K562 (cell line): ENCODE measurements at regions not wholly inside any gene's neighbourhood (a gene's known extent, or its start where the extent isn't known, plus 50 kb on each side); places are given as distances from the start of the nearest gene placed in this dataset.

ENCODE experiments used
- DIDO1 ChIP-seq: fragments of 450-650 bp; IDR thresholded peaks from 2 replicates; pipeline ENCODE4 v1.6.1; 2016; ENCODE audit warnings: low read depth, missing biosample characterization, missing genetic modification characterization
- HCFC1 ChIP-seq: IDR thresholded peaks from 2 replicates; pipeline ENCODE4 v1.6.1; 2012; ENCODE audit warnings: low read depth, low read length, improper control_type of control experiment
- HDAC8 ChIP-seq: fragments of 450-650 bp; IDR thresholded peaks from 2 replicates; pipeline ENCODE4 v1.6.1; 2016; ENCODE audit warnings: mild to moderate bottlenecking, missing genetic modification characterization, moderate library complexity, missing compliant biosample characterization
- IFI16 ChIP-seq: fragments of 250-450 bp; sonication (Bioruptor Pico); IDR thresholded peaks from 2 replicates; pipeline ENCODE4 v2.1.2; 2022; ENCODE audit warnings: mild to moderate bottlenecking, inconsistent platforms
- KDM1A ChIP-seq, 2 experiments: fragments of 450-650 bp; IDR thresholded peaks; 2 replicates each; pipeline ENCODE4 v1.6.1; 2016; ENCODE audit warnings: mild to moderate bottlenecking in 2 of 2
- KDM5B ChIP-seq: fragments of 200-600 bp; sonication (generic); IDR thresholded peaks from 2 replicates; pipeline ENCODE4 v1.6.1; 2012; ENCODE audit warnings: low read depth, mild to moderate bottlenecking, moderate library complexity, low read length, control low read depth, inconsistent platforms; ENCODE audit not compliant: insufficient replicate concordance
- KLF16 ChIP-seq: IDR thresholded peaks from 2 replicates; pipeline ENCODE4 v1.6.1; 2016; ENCODE audit warnings: antibody characterized with exemption
- NFIC ChIP-seq: fragments of 450-650 bp; IDR thresholded peaks from 2 replicates; pipeline ENCODE4 v1.6.1; 2017; ENCODE audit warnings: mild to moderate bottlenecking, inconsistent platforms
- NFRKB ChIP-seq: fragments of 450-650 bp; IDR thresholded peaks from 2 replicates; pipeline ENCODE4 v1.6.1; 2016; ENCODE audit warnings: low read depth
- NR3C1 ChIP-seq: sonication (generic); formaldehyde crosslinking; IDR thresholded peaks from 2 replicates; pipeline ENCODE4 v1.8.1; 2022; ENCODE audit warnings: missing genetic modification reagents
- RAD21 ChIP-seq, 2 experiments: fragments of 250-450 bp in 1 of 2; fragments of 450-650 bp in 1 of 2; sonication (Bioruptor Pico) in 1 of 2; formaldehyde crosslinking in 1 of 2; IDR thresholded peaks in 1 of 2; conservative IDR thresholded peaks in 1 of 2; 2 replicates each; pipeline versions ENCODE4 v1.4.0 to v1.8.0; 2020 to 2022; ENCODE audit warnings: mild to moderate bottlenecking in 2 of 2, moderate library complexity in 1 of 2
- SRF ChIP-seq, 2 experiments: fragments of 250-450, 450-650 bp in 1 of 2; sonication (Bioruptor Pico) in 1 of 2; sonication (generic) in 1 of 2; formaldehyde crosslinking; IDR thresholded peaks; 2 replicates each; pipeline versions ENCODE4 v1.5.0 to v1.5.1; 2020 to 2022; ENCODE audit warnings: mild to moderate bottlenecking in 1 of 2, missing genetic modification reagents in 1 of 2
- SUPT5H ChIP-seq: fragments of 450-650 bp; IDR thresholded peaks from 2 replicates; pipeline ENCODE4 v1.6.1; 2016
- TBP ChIP-seq: optimal IDR thresholded peaks from 2 replicates; pipeline ENCODE3; 2011; ENCODE audit warnings: low read depth, low read length, improper control_type of control experiment
- TCF3 ChIP-seq: sonication (generic); formaldehyde crosslinking; IDR thresholded peaks from 2 replicates; pipeline ENCODE4 v1.4.0; 2020; ENCODE audit warnings: mild to moderate bottlenecking, missing genetic modification reagents
- ZNF584 ChIP-seq: fragments of 200-800 bp; sonication (Bioruptor generic); IDR thresholded peaks from 2 replicates; pipeline ENCODE4 v1.6.1; 2016; ENCODE audit warnings: low read depth, mild to moderate bottlenecking, missing genetic modification characterization, missing compliant biosample characterization
- TF ChIP-seq, protein P1 (sequence below): fragments of 250-450 bp; sonication (Bioruptor Pico); IDR thresholded peaks from 2 replicates; pipeline ENCODE4 v1.5.0; 2020; ENCODE audit warnings: mild to moderate bottlenecking, borderline replicate concordance
- TF ChIP-seq, protein P2 (sequence below): fragments of 450-650 bp; IDR thresholded peaks from 2 replicates; pipeline ENCODE4 v1.6.1; 2017; ENCODE audit warnings: antibody characterized with exemption
- TF ChIP-seq, protein P3 (sequence below): IDR thresholded peaks from 2 replicates; pipeline ENCODE4 v1.6.1; 2014; ENCODE audit warnings: antibody characterized with exemption
- TF ChIP-seq, protein P4 (sequence below): fragments of 250-450 bp; sonication (Bioruptor Pico); IDR thresholded peaks from 2 replicates; pipeline ENCODE4 v1.6.1; 2021; ENCODE audit warnings: mild to moderate bottlenecking

DNA sequence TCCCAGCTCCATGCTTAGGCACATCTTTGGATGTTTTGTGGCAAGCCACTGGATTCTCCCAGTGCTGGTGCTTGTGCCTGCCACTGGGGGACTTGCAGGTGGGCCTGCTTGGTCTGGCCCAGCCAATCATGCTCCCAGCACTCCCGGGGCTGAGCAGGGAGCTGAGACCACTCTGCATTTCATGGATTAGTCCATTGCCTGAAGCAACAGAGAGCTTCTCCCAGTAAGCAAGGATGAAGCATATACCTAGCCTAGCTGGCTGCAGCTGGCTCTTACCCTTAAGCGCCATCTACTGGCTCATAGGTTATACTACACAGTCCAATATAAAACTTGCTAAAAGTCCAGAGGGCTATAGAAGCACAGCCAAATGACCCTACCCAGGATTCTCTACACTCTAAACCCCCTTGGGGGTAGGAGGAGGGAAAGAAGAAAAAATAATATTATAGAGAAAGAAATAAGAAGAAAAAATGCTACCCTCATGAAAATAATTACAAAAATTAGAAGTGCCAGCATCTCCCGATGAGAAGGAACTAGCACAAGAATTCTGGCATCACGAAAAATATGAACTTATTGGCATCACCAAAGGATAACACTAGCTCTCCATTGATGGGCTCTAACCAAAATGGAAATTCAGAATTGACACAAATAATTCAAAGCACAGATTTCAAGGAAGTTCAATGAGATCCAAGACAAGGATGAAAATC, 275.3 kb downstream of the C11orf87 start (continued):
- TF ChIP-seq NFRKB (no peak), SRF (CRISPR knock-in tag; IDR thresholded peaks at IDR 0.05) (no peak), NR3C1 (no peak), HCFC1 (no peak), ZNF584 (CRISPR knock-in tag) (no peak), KDM1A (IDR thresholded peaks at IDR 0.05) (no peak), NFIC (no peak), TBP (no peak), IFI16 (no peak), KLF16 (0 out of 2 replicates have a peak, but pooled peaks have one; percentile 17), DIDO1 (tag) (no peak), SUPT5H (no peak), HDAC8 (tag) (no peak), RAD21 (CRISPR knock-in tag; conservative IDR thresholded peaks at IDR 0.05 in 1 of 2, IDR thresholded peaks at IDR 0.05 in 1 of 2) (peak in 1 of 2 experiments; percentile 67; a peak in 3 of 4 replicates), TCF3 (no peak), KDM5B (no peak)
- TF ChIP-seq, protein P1, sequence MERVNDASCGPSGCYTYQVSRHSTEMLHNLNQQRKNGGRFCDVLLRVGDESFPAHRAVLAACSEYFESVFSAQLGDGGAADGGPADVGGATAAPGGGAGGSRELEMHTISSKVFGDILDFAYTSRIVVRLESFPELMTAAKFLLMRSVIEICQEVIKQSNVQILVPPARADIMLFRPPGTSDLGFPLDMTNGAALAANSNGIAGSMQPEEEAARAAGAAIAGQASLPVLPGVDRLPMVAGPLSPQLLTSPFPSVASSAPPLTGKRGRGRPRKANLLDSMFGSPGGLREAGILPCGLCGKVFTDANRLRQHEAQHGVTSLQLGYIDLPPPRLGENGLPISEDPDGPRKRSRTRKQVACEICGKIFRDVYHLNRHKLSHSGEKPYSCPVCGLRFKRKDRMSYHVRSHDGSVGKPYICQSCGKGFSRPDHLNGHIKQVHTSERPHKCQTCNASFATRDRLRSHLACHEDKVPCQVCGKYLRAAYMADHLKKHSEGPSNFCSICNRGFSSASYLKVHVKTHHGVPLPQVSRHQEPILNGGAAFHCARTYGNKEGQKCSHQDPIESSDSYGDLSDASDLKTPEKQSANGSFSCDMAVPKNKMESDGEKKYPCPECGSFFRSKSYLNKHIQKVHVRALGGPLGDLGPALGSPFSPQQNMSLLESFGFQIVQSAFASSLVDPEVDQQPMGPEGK (CRISPR knock-in tag) = no peak
- TF ChIP-seq, protein P2, sequence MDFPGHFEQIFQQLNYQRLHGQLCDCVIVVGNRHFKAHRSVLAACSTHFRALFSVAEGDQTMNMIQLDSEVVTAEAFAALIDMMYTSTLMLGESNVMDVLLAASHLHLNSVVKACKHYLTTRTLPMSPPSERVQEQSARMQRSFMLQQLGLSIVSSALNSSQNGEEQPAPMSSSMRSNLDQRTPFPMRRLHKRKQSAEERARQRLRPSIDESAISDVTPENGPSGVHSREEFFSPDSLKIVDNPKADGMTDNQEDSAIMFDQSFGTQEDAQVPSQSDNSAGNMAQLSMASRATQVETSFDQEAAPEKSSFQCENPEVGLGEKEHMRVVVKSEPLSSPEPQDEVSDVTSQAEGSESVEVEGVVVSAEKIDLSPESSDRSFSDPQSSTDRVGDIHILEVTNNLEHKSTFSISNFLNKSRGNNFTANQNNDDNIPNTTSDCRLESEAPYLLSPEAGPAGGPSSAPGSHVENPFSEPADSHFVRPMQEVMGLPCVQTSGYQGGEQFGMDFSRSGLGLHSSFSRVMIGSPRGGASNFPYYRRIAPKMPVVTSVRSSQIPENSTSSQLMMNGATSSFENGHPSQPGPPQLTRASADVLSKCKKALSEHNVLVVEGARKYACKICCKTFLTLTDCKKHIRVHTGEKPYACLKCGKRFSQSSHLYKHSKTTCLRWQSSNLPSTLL = no peak
- TF ChIP-seq, protein P3, sequence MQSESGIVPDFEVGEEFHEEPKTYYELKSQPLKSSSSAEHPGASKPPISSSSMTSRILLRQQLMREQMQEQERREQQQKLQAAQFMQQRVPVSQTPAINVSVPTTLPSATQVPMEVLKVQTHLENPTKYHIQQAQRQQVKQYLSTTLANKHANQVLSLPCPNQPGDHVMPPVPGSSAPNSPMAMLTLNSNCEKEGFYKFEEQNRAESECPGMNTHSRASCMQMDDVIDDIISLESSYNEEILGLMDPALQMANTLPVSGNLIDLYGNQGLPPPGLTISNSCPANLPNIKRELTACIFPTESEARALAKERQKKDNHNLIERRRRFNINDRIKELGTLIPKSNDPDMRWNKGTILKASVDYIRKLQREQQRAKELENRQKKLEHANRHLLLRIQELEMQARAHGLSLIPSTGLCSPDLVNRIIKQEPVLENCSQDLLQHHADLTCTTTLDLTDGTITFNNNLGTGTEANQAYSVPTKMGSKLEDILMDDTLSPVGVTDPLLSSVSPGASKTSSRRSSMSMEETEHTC = no peak
- TF ChIP-seq, protein P4, sequence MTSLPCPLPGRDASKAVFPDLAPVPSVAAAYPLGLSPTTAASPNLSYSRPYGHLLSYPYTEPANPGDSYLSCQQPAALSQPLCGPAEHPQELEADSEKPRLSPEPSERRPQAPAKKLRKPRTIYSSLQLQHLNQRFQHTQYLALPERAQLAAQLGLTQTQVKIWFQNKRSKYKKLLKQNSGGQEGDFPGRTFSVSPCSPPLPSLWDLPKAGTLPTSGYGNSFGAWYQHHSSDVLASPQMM (CRISPR knock-in tag) = no peak
